ENCODE measurements at regions not wholly inside any gene's neighbourhood (a gene's known extent, or its start where the extent isn't known, plus 50 kb on each side); places are given as distances from the start of the nearest gene placed in this dataset. TPM values are rescaled to one million over a fixed set of nuclear protein-coding genes. Genes with fewer than 3 reads are reported as not detected.
"Not testable (repeated sequence)": the region's sequence is repeated elsewhere in the genome, so short reads cannot be mapped to it uniquely, and the experiment has no call there.

DNA sequence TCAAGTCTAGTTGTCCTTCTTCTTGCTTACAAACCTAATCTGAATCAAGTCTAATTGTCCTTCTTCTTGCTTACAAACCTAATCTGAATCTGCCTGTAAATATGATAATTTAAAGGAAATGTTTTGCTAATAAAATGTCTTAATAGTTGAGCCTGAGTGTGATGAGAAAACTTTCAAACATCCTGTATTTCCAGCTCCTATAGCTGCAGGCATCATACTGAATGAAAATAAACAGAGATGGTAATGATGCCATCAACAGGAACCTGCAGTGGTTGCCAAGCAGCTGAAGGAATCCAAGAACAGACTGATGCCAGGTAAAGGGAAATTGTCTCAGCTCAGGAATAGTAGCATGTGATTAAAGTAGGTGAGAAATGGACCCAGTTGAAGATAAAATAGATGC is 156.1 kb upstream of the IRS4 start:
- no peaks in the 10 kb centered on the region for H3K4me1 Mint-ChIP-seq
- ATAC-seq (ENCODE audit: low read depth) (no peak), DNase-seq (no peak)
- H3K4me3 Mint-ChIP-seq, result no peak overlapping the region
- POLR2A ChIA-PET, result no interaction called here
- no peaks in the 10 kb centered on the region for H3K36me3 Mint-ChIP-seq
- no peaks in the 10 kb centered on the region for H3K27me3 Mint-ChIP-seq
- H3K27ac Mint-ChIP-seq, result no peak overlapping the region
- peaks cover 4% of the 10 kb centered on the region for H3K9me3 Mint-ChIP-seq

DNA sequence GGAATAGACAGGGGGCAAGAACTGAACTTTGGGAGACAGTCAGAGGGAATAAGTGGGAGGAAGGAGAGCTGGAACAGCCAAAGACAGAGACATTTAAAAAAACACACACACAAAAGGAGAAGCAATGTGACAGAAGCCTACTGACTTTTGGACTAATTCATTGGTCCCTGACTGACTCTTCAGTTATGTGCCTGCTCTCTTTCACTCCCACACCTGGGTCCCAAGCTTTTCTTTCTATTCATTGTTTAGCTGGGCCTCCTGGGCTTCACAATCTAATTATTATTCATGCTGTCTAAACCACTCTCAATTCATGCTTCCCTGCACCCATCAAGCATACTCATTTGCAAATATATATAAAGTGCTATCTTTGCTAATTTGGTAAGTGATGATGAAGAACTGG is 139.2 kb upstream of the IRS4 start:
- Mint-ChIP-seq H3K27ac (no peak overlapping the region), H3K9me3 (peaks cover 2% of the 10 kb centered on the region), H3K27me3 (no peaks in the 10 kb centered on the region), H3K4me1 (no peaks in the 10 kb centered on the region), H3K36me3 (no peaks in the 10 kb centered on the region), H3K4me3 (no peak overlapping the region)
- POLR2A ChIA-PET, result no interaction called here
- ATAC-seq (ENCODE audit: low read depth) (no peak), DNase-seq (no peak)

DNA sequence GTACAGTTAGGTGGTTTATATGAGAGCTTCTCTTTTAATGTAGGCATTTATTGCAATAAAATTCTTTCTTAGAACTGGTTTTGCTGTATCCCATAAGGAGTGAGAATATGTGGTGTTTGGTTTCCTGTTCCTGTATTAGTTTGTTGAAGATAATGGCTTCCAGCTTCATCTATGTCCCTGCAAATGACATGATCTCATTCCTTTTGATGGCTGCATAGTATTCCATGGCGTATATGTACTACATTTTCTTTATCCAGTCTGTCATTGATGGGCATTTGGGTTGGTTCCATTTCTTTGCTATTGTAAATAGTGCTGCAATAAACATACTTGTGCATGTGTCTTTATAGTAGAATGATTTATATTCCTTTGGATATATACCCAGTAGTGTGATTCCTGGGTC is 106.7 kb upstream of the IRS4 start:
- ATAC-seq (ENCODE audit: low read depth); H3K27me3 Mint-ChIP-seq; H3K27ac Mint-ChIP-seq; H3K4me3 Mint-ChIP-seq; H3K36me3 Mint-ChIP-seq; DNase-seq; H3K9me3 Mint-ChIP-seq; POLR2A ChIA-PET; H3K4me1 Mint-ChIP-seq: not testable (repeated sequence)

DNA sequence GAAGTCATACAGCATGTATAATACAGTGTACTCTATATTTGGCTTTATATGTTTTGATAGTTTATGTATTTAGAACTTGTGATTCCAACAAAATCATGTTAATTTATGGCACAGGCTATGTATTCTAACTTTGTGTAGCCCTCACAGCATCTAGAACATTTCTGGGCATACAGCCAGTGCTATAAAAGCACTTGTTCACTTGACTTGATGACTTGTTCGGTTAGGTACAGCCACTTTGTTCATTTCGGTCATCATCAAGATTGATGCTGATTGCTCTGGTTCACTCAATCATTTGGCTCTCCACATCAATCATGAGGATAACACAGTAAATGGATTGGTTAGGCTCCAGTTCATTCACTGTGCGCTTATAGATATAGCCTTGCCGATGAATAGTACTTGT is 97.6 kb upstream of the IRS4 start:
- DNase-seq (no peak), ATAC-seq (ENCODE audit: low read depth) (no peak)
- Mint-ChIP-seq H3K27me3 (no peaks in the 10 kb centered on the region), H3K4me1 (no peaks in the 10 kb centered on the region), H3K9me3 (no peaks in the 10 kb centered on the region), H3K27ac (no peak overlapping the region), H3K36me3 (no peaks in the 10 kb centered on the region), H3K4me3 (no peak overlapping the region)
- POLR2A ChIA-PET, result no interaction called here

DNA sequence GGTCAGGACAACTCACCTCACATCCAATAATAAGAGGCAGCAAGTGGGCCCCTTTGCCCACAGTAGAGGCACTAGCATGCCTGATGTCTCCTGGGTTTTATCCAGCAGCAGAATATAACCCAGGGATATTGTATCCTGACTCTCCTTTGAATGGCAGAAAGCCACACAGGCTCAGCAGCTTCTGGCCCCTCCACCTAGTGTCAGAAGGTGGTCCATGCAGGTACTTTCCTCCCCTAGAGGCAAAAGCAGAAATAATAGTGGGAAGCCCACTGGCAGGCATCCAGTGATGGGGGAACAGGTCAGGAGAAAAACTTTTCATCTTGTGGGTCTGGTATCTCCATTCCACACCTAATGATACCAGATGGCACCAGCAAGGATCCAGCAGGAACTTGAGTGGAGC is 75.5 kb upstream of the IRS4 start:
- no peaks in the 10 kb centered on the region for H3K27me3 Mint-ChIP-seq
- H3K4me3 Mint-ChIP-seq, result no peak overlapping the region

DNA sequence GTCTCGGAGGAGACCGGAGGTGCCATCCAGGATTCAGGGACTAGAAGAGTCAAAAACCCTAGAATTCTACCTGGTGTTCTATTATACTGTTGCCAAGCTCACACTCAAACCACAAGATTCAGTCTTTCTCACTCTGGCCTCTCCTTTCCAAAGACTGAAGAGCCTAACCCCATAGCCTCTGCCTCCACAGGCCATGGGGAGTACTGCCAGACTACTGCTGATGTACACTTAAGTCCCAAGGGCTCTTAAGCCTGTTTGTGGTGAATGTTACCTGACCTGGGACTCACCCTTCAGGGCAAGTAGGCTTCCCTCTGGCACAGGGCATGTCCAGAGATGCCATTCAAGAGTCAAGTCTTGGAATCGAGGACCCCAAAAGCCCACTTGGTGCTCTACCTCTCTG is 58.9 kb upstream of the IRS4 start:
- no peak for DNase-seq
- Mint-ChIP-seq H3K4me3 (no peak overlapping the region), H3K36me3 (no peaks in the 10 kb centered on the region), H3K27ac (no peak overlapping the region), H3K27me3 (no peaks in the 10 kb centered on the region), H3K4me1 (no peaks in the 10 kb centered on the region), H3K9me3 (no peaks in the 10 kb centered on the region)
- POLR2A ChIA-PET, result no interaction called here
- ATAC-seq (ENCODE audit: low read depth), result no peak

More for the DNA sequence above, 75.5 kb upstream of the IRS4 start:
- Mint-ChIP-seq H3K9me3 (peaks cover 1% of the 10 kb centered on the region), H3K27ac (no peak overlapping the region), H3K4me1 (no peaks in the 10 kb centered on the region), H3K36me3 (no peaks in the 10 kb centered on the region)
- no peak for DNase-seq
- no peak for ATAC-seq (ENCODE audit: low read depth)
- POLR2A ChIA-PET, result no interaction called here

Small RNA genes lying in the stretch of these regions (microRNA-seq; reads per million reads assigned to microRNA genes)
- not detected for gene MIR6087

Data from activated naive CD8-positive, alpha-beta T cell treated with anti-CD3 and anti-CD28 coated beads, Interleukin-2, amount 10 ng/mL, durations not matched to agents 7 days and 5 days (primary cell).